GM12891 (cell line): ENCODE measurements at regions not wholly inside any gene's neighbourhood (a gene's known extent, or its start where the extent isn't known, plus 50 kb on each side); places are given as distances from the start of the nearest gene placed in this dataset.

Source experiments
- PAX5 ChIP-seq: IDR thresholded peaks from 2 replicates; pipeline ENCODE4 v1.6.1; 2011; ENCODE audit warnings: low read length, moderate library complexity, mild to moderate bottlenecking; ENCODE audit not compliant: insufficient read depth, severe bottlenecking
- POLR2A ChIP-seq: IDR thresholded peaks from 2 replicates; pipeline ENCODE4 v1.6.1; 2011; ENCODE audit warnings: low read depth, low read length, control low read depth
- POLR2AphosphoS5 ChIP-seq: IDR thresholded peaks from 2 replicates; pipeline ENCODE4 v1.6.1; 2011; ENCODE audit warnings: low read depth, low read length, control low read depth
- POU2F2 ChIP-seq: IDR thresholded peaks from 2 replicates; pipeline ENCODE4 v1.6.1; 2011; ENCODE audit warnings: low read depth, mild to moderate bottlenecking, control low read depth, low read length, moderate library complexity
- SPI1 ChIP-seq: IDR thresholded peaks from 2 replicates; pipeline ENCODE4 v1.6.1; 2011; ENCODE audit warnings: low read depth, low read length, control low read depth
- TAF1 ChIP-seq: IDR thresholded peaks from 2 replicates; pipeline ENCODE4 v1.6.1; 2011; ENCODE audit warnings: low read depth, low read length, control low read depth

DNA sequence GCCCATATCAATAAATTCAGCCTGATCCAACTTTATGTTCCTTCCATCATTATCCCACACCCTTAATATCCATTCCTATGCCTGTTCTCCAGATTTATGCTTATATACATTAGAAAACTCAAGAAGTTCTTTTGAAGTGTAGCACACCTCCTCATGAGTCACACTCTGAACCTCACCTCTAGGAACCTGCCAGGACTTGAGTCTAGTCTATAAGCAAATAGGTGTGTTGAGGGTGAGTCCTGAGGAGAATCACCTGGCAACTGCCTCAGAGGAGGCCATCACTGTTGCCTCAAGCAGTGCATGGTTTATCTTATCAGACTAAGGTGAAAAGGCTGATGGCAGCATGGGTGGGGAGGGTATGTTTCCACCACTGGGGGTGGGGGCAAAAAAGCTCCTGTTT lies 496.7 kb downstream of the C6orf118 start:
- TF ChIP-seq POLR2A: no peak
- no peak for TF ChIP-seq POLR2AphosphoS5
- no peak for TF ChIP-seq POU2F2
- no peak for TF ChIP-seq PAX5
- TF ChIP-seq TAF1: no peak
- no peak for TF ChIP-seq SPI1
